ENCODE measurements at regions not wholly inside any gene's neighbourhood (a gene's known extent, or its start where the extent isn't known, plus 50 kb on each side); places are given as distances from the start of the nearest gene placed in this dataset.
"Not testable (repeated sequence)": the region's sequence is repeated elsewhere in the genome, so short reads cannot be mapped to it uniquely, and the experiment has no call there.

DNA sequence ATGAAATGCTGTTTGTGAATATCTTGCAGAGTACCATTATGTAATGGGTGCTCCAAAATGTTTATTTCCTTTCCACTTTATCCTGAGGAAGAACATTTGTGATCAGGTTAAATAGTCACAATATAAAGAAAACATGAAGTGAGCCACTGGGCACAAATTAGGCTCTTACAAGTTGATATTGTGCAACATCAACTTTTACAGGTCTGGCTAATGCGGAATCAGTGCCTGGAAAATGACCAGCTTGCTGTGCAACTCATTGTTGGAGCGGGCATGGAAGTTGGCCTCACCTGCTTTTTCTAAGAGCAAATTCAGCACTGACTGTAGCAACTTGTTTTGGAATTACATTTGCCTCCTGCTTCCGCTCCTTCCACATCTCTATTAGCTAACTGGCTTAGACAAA is 216.9 kb upstream of the PLPPR1 start:
- no peak for DNase-seq (ENCODE audit: low spot score)
- in situ Hi-C loops (cut with MboI; ENCODE audit: low pct_unique_long_range_greater_than_20kb, low sequenced_read_pairs, unreplicated experiment): no loop called here
- no peak for TF ChIP-seq CTCF (IDR thresholded peaks at IDR 0.05; ENCODE audit: extremely low read depth, insufficient read depth, missing control alignments)

DNA sequence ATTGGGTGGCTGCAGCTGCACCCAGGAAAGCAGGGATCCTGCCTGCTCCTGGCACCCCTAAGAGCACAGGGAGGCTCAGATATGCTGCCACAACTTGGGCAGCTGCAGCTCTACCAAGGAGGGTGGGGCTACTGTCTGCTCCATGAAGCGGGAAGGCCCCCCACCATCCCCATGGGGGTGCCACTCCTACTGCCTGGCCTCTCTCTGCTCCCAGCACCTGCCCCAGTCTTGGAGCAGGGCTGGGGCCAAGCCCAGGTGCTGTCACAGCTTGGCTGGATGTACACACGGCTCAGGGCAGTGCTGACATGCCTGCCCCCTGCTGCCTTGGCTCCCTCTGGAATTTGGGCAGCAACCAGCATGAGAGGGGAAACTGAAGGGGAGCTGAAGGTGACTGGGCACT is 214.7 kb upstream of the PLPPR1 start:
- TF ChIP-seq CTCF (IDR thresholded peaks at IDR 0.05; ENCODE audit: extremely low read depth, insufficient read depth, missing control alignments): no peak
- in situ Hi-C loops (cut with MboI; ENCODE audit: low pct_unique_long_range_greater_than_20kb, low sequenced_read_pairs, unreplicated experiment): no loop called here

DNA sequence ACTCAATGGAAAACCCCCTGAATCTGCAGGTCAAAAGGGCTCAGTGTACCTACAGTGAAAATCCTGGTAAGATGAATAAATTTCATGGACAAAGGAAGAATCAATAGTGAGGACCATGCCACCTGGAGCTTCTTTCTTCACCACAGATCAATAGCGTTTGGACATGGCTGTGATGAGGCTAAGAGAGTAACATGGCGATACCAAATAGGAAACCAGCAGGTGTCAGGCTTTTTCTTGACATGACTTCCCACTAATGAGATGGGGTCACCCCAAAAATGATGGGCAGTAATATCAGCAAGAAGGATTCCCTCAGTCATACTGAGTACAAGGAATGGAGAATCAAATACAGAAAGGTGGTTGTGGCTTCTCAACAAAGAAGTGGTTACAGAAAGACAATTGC is 208.5 kb upstream of the PLPPR1 start:
- no peak for DNase-seq (ENCODE audit: low spot score)
- in situ Hi-C loops (cut with MboI; ENCODE audit: low pct_unique_long_range_greater_than_20kb, low sequenced_read_pairs, unreplicated experiment): no loop called here
- no peak for TF ChIP-seq CTCF (IDR thresholded peaks at IDR 0.05; ENCODE audit: extremely low read depth, insufficient read depth, missing control alignments)

More for the DNA sequence above, 214.7 kb upstream of the PLPPR1 start:
- no peak for DNase-seq (ENCODE audit: low spot score)

- DNase-seq (ENCODE audit: low spot score); in situ Hi-C loops (cut with MboI; ENCODE audit: low pct_unique_long_range_greater_than_20kb, low sequenced_read_pairs, unreplicated experiment): not testable (repeated sequence)
Observed at GRCh38 chr9:100833035-100833434, 195.5 kb upstream of the PLPPR1 start.

GRCh38 chr9:100838857-100839256 is 189.7 kb upstream of the PLPPR1 start:
- no peak for DNase-seq (ENCODE audit: low spot score)
- in situ Hi-C loops (cut with MboI; ENCODE audit: low pct_unique_long_range_greater_than_20kb, low sequenced_read_pairs, unreplicated experiment): no loop called here
- TF ChIP-seq CTCF (IDR thresholded peaks at IDR 0.05; ENCODE audit: extremely low read depth, insufficient read depth, missing control alignments): no peak

DNA sequence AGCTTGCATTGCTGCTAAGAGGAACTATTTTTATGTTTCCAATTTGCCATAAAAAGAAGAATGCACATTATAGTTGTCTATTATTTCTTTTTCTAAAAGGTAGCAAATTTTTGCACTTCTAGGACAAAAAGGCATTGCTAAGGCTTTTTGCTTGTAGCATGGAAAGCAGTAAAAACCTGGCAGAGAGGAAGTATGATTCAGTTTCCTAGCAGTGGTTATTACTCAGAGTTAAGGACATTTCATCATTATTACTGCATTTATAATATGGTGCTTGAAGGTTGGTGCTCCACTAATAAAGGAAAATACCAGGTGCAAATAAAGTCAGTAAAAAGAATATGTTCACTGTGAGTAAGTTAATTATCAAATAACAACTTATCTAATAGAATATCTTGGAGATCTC is 179.8 kb upstream of the PLPPR1 start:
- TF ChIP-seq CTCF (IDR thresholded peaks at IDR 0.05; ENCODE audit: extremely low read depth, insufficient read depth, missing control alignments): no peak
- in situ Hi-C loops (cut with MboI; ENCODE audit: low pct_unique_long_range_greater_than_20kb, low sequenced_read_pairs, unreplicated experiment): no loop called here
- no peak for DNase-seq (ENCODE audit: low spot score)

DNA sequence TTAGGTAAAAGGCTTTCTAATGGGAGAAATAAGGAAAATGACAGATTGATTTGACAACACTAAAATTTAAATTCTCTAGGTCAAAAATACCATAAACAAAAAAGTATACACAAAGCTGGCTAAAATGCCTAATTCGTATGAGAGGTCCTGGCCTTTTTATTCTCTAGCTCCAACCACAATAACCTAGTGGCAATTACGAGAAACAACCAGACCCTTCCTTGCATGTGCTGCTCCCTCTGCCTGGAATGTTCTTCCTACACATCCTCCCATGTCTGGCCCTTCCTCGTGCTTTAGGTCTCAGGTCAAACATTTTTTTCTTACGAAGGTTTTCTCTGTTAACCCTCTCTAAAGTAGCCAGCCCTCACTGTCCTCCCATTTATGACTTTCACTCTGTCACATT is 176.4 kb upstream of the PLPPR1 start:
- no peak for DNase-seq (ENCODE audit: low spot score)
- no peak for TF ChIP-seq CTCF (IDR thresholded peaks at IDR 0.05; ENCODE audit: extremely low read depth, insufficient read depth, missing control alignments)
- in situ Hi-C loops (cut with MboI; ENCODE audit: low pct_unique_long_range_greater_than_20kb, low sequenced_read_pairs, unreplicated experiment): no loop called here
